OCI-M2 (cell line): ENCODE measurements at regions not wholly inside any gene's neighbourhood (a gene's known extent, or its start where the extent isn't known, plus 50 kb on each side); places are given as distances from the start of the nearest gene placed in this dataset.
"Not testable (repeated sequence)": the region's sequence is repeated elsewhere in the genome, so short reads cannot be mapped to it uniquely, and the experiment has no call there.

Experiments used
- DNase-seq: peaks from one replicate; lab custom pipeline; 2025; ENCODE audit not compliant: unreplicated experiment; lab: John Stamatoyannopoulos, UW

DNA sequence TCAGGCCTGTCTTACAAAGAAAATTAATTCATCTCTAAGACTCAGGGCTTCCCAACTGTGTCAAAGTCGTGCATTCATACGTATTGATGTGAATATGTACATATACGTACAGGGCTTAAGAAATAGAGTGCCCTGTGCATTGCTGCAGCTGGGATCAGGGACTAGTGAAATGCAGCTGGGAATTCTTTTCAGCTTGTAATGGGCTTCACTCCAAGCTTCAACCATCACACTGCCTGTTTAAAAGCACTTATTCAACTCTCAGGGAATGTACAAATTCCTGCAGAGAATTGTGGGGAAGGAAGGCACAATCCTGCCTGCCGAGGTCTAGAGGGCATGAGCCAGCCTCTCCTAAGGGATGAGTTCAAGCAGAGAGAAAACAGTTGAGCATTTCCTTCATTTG lies 59.6 kb upstream of the MAN2A1 start:
- DNase-seq, result no peak

DNA sequence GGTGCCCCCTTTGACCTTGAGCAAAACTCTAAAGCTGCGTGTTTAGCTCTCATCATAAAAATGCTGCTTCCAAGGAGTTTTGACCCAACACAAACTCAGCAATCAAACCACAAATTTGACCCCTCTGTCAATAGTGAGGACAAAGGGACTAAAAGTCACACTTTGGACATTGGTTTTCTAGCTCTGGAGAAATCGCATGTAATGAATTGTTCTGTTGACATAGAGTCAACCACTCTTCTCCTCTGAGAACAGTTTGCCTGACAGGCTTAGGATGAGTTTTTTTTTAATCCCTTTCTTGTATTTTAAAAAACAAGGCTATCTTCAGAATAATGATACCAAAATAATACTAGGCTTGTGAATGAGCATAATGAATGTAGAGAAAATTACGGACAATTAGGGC lies 61.1 kb upstream of the MAN2A1 start:
- DNase-seq, result no peak

- not testable (repeated sequence) for DNase-seq
Measured at GRCh38 chr5:109621266-109621665, 68.5 kb upstream of the MAN2A1 start.

- DNase-seq, result no peak
Measured at GRCh38 chr5:109620651-109621050, 69.1 kb upstream of the MAN2A1 start.

GRCh38 chr5:109619606-109620005 lies 70.1 kb upstream of the MAN2A1 start:
- no peak for DNase-seq

GRCh38 chr5:109619021-109619460 lies 70.7 kb upstream of the MAN2A1 start:
- DNase-seq, result no peak

DNA sequence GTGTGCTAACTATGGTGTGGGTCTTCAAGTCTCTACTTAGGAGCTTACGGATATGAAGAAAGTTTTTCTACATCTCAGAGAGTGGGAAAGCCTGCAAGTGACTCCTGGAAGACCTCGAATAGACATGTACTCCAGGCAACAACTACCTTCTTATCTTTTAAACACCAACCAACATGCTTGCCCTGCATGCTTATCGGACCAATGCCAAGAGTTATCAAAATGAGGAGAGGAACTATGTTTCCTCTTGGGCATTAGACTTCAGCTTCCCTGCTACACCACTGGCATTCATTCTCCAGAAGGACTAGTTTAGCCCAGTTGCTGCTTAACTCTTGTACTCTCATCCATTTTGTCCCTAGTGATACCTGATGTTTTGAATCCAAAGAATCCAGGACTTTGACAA lies 74.7 kb upstream of the MAN2A1 start:
- no peak for DNase-seq

- DNase-seq, result no peak
Measured at GRCh38 chr5:109614301-109614700, 75.4 kb upstream of the MAN2A1 start.

- no peak for DNase-seq
Measured at GRCh38 chr5:109612278-109612905, 77.3 kb upstream of the MAN2A1 start.

GRCh38 chr5:109611505-109611904 lies 78.2 kb upstream of the MAN2A1 start:
- DNase-seq, result no peak

GRCh38 chr5:109611061-109611460 lies 78.7 kb upstream of the MAN2A1 start:
- DNase-seq, result no peak

- no peak for DNase-seq
Measured at GRCh38 chr5:109610581-109610980, 79.1 kb upstream of the MAN2A1 start.

GRCh38 chr5:109605207-109605730 lies 84.5 kb upstream of the MAN2A1 start:
- DNase-seq, result no peak

DNA sequence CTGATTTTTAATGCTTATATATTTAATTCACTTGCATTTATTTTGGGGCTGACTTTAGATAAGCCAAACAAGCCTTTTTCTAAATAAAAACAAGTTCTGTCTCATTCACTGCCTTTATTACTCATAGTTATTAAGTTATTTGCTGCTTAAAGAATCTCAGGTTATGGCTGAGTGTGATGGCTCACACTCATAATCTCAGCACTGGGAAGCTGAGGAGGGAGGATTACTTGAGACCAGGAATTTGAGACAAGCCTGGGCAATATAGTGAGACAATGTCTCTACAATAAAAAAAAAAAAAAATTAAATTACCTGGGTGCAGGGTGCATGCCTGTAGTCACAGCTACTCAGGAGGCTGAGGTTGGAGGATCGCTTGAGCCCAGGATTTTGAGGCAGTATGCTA lies 85.0 kb upstream of the MAN2A1 start:
- DNase-seq, result no peak

- DNase-seq, result no peak
Measured at GRCh38 chr5:109601736-109602135, 88.0 kb upstream of the MAN2A1 start.

DNA sequence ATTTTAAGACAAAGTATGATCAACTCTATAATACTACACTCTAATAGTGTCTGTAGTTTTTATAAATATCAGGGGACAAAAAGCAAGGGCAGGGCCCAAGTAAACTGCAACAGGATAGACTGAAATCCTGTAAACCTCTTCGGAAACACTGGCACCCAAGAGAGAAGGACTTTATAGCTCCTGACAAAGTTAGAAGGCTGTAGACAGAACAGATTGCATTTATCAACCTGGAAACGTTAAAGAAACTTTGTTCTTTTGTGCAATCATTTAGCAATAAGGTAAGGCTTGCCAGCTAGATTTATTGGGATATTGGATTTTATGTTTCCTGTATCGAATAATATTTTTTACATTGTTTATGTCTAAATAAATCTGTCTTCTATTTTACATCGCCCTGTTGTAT lies 91.8 kb upstream of the MAN2A1 start:
- no peak for DNase-seq

GRCh38 chr5:109594217-109594616 lies 95.5 kb upstream of the MAN2A1 start:
- DNase-seq, result no peak

DNA sequence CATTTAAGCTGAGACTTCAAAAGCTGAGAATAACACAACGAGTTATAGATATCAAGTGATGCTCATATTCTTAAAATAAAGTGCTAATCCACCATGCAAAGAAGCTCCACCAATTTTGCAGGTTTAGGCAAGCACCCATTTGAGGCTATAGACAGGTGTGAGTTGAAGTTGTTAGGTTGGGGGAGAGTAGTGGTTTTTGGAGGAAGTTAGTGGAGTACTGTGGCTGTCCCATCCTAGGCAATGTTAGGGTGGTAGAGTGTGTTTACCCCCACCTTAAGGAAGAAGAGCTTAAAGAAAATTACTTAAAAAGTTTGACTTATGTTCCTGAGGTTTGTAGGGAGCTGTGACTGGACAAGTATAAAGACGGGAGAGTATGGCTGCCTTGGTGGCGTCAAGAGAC lies 98.9 kb upstream of the MAN2A1 start:
- no peak for DNase-seq

DNA sequence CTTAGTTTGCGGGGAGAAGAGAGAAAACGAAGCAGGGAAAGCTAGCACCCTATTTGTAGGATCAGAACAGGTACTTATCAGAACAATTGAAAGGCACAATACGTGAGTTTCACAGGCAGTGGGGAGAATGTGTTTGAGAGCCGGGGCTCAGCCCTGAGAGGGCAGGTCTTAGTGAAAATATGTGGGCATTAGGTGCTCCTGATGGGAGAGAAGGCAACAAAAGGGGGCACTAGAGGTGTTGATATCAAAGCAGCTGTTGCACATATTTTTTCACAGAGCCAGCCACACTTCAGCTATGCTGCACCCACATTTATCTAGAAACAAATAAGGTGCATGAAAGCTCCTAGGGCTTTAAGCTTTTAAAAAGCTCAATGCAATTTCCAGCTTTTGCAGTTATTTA lies 99.7 kb upstream of the MAN2A1 start:
- no peak for DNase-seq

GRCh38 chr5:109589239-109589638 lies 100.5 kb upstream of the MAN2A1 start:
- no peak for DNase-seq

GRCh38 chr5:109588281-109589035 lies 101.3 kb upstream of the MAN2A1 start:
- no peak for DNase-seq

- DNase-seq, result no peak
Measured at GRCh38 chr5:109584986-109585599, 104.6 kb upstream of the MAN2A1 start.
